ENCODE measurements at regions not wholly inside any gene's neighbourhood (a gene's known extent, or its start where the extent isn't known, plus 50 kb on each side); places are given as distances from the start of the nearest gene placed in this dataset.

GRCh38 chr14:58798173-58798572 lies 160.4 kb downstream of the DACT1 start:
- TF ChIP-seq CTCF (IDR thresholded peaks at IDR 0.05; ENCODE audit: poor library complexity, severe bottlenecking) (no peak), SMC3 (conservative IDR thresholded peaks at IDR 0.05; ENCODE audit: poor library complexity) (no peak), EP300 (conservative IDR thresholded peaks at IDR 0.05; ENCODE audit: poor library complexity, severe bottlenecking) (no peak), MXI1 (conservative IDR thresholded peaks at IDR 0.05; ENCODE audit: poor library complexity, severe bottlenecking) (no peak), REST (IDR thresholded peaks at IDR 0.05; ENCODE audit: borderline replicate concordance) (no peak), EZH2 (IDR thresholded peaks at IDR 0.05; ENCODE audit: borderline replicate concordance, insufficient read depth, low read length, poor library complexity, severe bottlenecking) (no peak), POLR2AphosphoS5 (IDR thresholded peaks at IDR 0.05) (no peak), TAF1 (IDR thresholded peaks at IDR 0.05; ENCODE audit: low read depth) (no peak)
